OCI-LY1 (cell line): ENCODE measurements at regions not wholly inside any gene's neighbourhood (a gene's known extent, or its start where the extent isn't known, plus 50 kb on each side); places are given as distances from the start of the nearest gene placed in this dataset.

Source experiments
- H2AFZ ChIP-seq: fragments of 200-600 bp; sonication (generic), shearing (Covaris generic); 2 replicates; pipeline ENCODE4 v1.6.0; 2014; ENCODE audit warnings: antibody characterized with exemption, mild to moderate bottlenecking, low read length
- H3F3A ChIP-seq: fragments of 200-600 bp; sonication (generic), shearing (Covaris generic); 2 replicates; pipeline ENCODE4 v1.6.0; 2014; ENCODE audit warnings: mild to moderate bottlenecking, antibody characterized with exemption, low read length, moderate library complexity; ENCODE audit not compliant: insufficient read depth
- H3K27ac ChIP-seq: fragments of 200-600 bp; sonication (generic); 2 replicates; pipeline ENCODE4 v1.5.1; 2014; ENCODE audit warnings: low read length, mixed run types, mild to moderate bottlenecking, low read depth; ENCODE audit not compliant: poor library complexity, severe bottlenecking
- H3K27me3 ChIP-seq: fragments of 200-600 bp; sonication (generic); 2 replicates; pipeline ENCODE4 v1.6.0; 2014; ENCODE audit warnings: antibody characterized with exemption, mild to moderate bottlenecking, low read length, moderate library complexity; ENCODE audit not compliant: insufficient read depth
- H3K36me3 ChIP-seq: fragments of 200-600 bp; sonication (generic); 2 replicates; pipeline ENCODE4 v1.6.1; 2014; ENCODE audit warnings: mild to moderate bottlenecking, antibody characterized with exemption, low read length, moderate library complexity, mixed read lengths; ENCODE audit not compliant: insufficient read depth
- H3K4me1 ChIP-seq: fragments of 200-600 bp; sonication (generic); 2 replicates; pipeline ENCODE4 v1.5.1; 2014; ENCODE audit warnings: mild to moderate bottlenecking, low read length, moderate library complexity; ENCODE audit not compliant: insufficient read depth, severe bottlenecking
- H3K4me2 ChIP-seq: fragments of 200-600 bp; sonication (generic), shearing (Covaris generic); 2 replicates; pipeline ENCODE4 v1.6.1; 2014; ENCODE audit warnings: low read length
- H3K4me3 ChIP-seq: fragments of 200-600 bp; sonication (generic); 2 replicates; pipeline ENCODE4 v1.5.1; 2014; ENCODE audit warnings: low read length, low read depth, mild to moderate bottlenecking, mixed read lengths; ENCODE audit not compliant: poor library complexity, severe bottlenecking
- H3K79me2 ChIP-seq: fragments of 200-600 bp; shearing (Covaris generic); 2 replicates; pipeline ENCODE4 v1.6.1; 2016; ENCODE audit warnings: mixed run types, low read length, mixed read lengths; ENCODE audit not compliant: insufficient read depth
- H3K9ac ChIP-seq: fragments of 200-600 bp; sonication (generic), shearing (Covaris generic); 2 replicates; pipeline ENCODE4 v1.6.1; 2014; ENCODE audit warnings: mild to moderate bottlenecking, low read length, mixed read lengths
- H3K9me2 ChIP-seq: fragments of 200-600 bp; sonication (generic), shearing (Covaris generic); 2 replicates; pipeline ENCODE4 v1.6.1; 2014; ENCODE audit warnings: low read depth, mild to moderate bottlenecking, low read length, mixed read lengths
- H3K9me3 ChIP-seq: fragments of 200-600 bp; shearing (Covaris generic); 2 replicates; pipeline ENCODE4 v1.6.1; 2014; ENCODE audit warnings: low read length, mixed read lengths
- H4K20me1 ChIP-seq: fragments of 200-600 bp; sonication (generic), shearing (Covaris generic); 2 replicates; pipeline ENCODE4 v1.6.0; 2016; ENCODE audit warnings: mild to moderate bottlenecking, low read length; ENCODE audit not compliant: insufficient read depth
- CTCF ChIP-seq: fragments of 200-600 bp; sonication (generic), shearing (Covaris generic); IDR thresholded peaks from 2 replicates; pipeline ENCODE4 v1.5.1; 2017; ENCODE audit warnings: mild to moderate bottlenecking, antibody characterized with exemption, low read length, moderate library complexity, mixed read lengths
- EZH2 ChIP-seq: fragments of 200-600 bp; sonication (generic), shearing (Covaris generic); IDR thresholded peaks from 2 replicates; pipeline ENCODE4 v1.8.0; 2017; ENCODE audit warnings: borderline replicate concordance, mixed run types, mild to moderate bottlenecking, antibody characterized with exemption, low read length, moderate library complexity, mixed read lengths

GRCh38 chr16:85237817-85238216, 125.5 kb upstream of the CIBAR2 start:
- Histone ChIP-seq H3K9me3 (no peaks in the 10 kb centered on the region), H3K27me3 (peaks cover 2% of the 10 kb centered on the region; the same call in 1 of the 2 replicates), H3K4me1 (no peaks in the 10 kb centered on the region), H3K79me2 (no peaks in the 10 kb centered on the region), H3K9ac (no peak overlapping the region), H3F3A (no peaks in the 10 kb centered on the region), H3K36me3 (no peaks in the 10 kb centered on the region), H3K9me2 (no peaks in the 10 kb centered on the region), H3K4me3 (no peak overlapping the region), H4K20me1 (no peaks in the 10 kb centered on the region), H3K27ac (no peak overlapping the region), H2AFZ (no peak overlapping the region), H3K4me2 (no peak overlapping the region)
- no peak for TF ChIP-seq CTCF
- TF ChIP-seq EZH2: no peak

GRCh38 chr16:85238233-85238647, 126.0 kb upstream of the CIBAR2 start:
- Histone ChIP-seq H3K36me3 (no peaks in the 10 kb centered on the region), H3K27ac (no peak overlapping the region), H3K4me2 (no peak overlapping the region), H3F3A (no peaks in the 10 kb centered on the region), H3K27me3 (peaks cover 2% of the 10 kb centered on the region; the same call in 1 of the 2 replicates), H2AFZ (no peak overlapping the region), H3K9me3 (no peaks in the 10 kb centered on the region), H3K4me1 (no peaks in the 10 kb centered on the region), H3K9me2 (no peaks in the 10 kb centered on the region), H3K9ac (no peak overlapping the region), H4K20me1 (no peaks in the 10 kb centered on the region), H3K4me3 (no peak overlapping the region), H3K79me2 (no peaks in the 10 kb centered on the region)
- no peak for TF ChIP-seq CTCF
- no peak for TF ChIP-seq EZH2

- Histone ChIP-seq H3K36me3 (no peaks in the 10 kb centered on the region), H3K79me2 (no peaks in the 10 kb centered on the region), H2AFZ (no peak overlapping the region), H3K4me3 (no peak overlapping the region), H4K20me1 (no peaks in the 10 kb centered on the region), H3K9ac (no peak overlapping the region), H3K27ac (no peak overlapping the region), H3K9me3 (no peaks in the 10 kb centered on the region), H3K4me1 (no peaks in the 10 kb centered on the region), H3K9me2 (no peaks in the 10 kb centered on the region), H3F3A (no peaks in the 10 kb centered on the region), H3K4me2 (no peak overlapping the region), H3K27me3 (peaks cover 2% of the 10 kb centered on the region; the same call in 1 of the 2 replicates)
- TF ChIP-seq EZH2 (no peak), CTCF (no peak)
Observed at GRCh38 chr16:85239239-85239638, 127.0 kb upstream of the CIBAR2 start.
